ENCODE measurements at regions not wholly inside any gene's neighbourhood (a gene's known extent, or its start where the extent isn't known, plus 50 kb on each side); places are given as distances from the start of the nearest gene placed in this dataset.

GRCh38 chr10:114723991-114724715, 66.1 kb upstream of the ABLIM1 start:
- Histone ChIP-seq H3K9me3 (no peaks in the 10 kb centered on the region), H3K36me3 (replicated peaks in 1 of 2; ENCODE audit: insufficient read depth in 1 of 2, low read depth in 2 of 2) (no peaks in the 10 kb centered on the region), H3K4me3 (no peak overlapping the region), H3K27ac (no peak overlapping the region), H3K4me1 (peaks cover 48% of the 10 kb centered on the region), H3K27me3 (no peaks in the 10 kb centered on the region)
- intact Hi-C loops (cut with DNase I), result no loop called here
- ATAC-seq, result no peak
- TF ChIP-seq CTCF (IDR thresholded peaks at IDR 0.05) (no peak), POLR2A (IDR thresholded peaks at IDR 0.05) (no peak)
- 86 to 89% methylated on average over 3 of the region's 3 CpGs for WGBS, 2 donors
- DNase-seq, result no peak

GRCh38 chr10:114724716-114725106, 66.6 kb upstream of the ABLIM1 start:
- WGBS, 2 donors, result 85 to 91% methylated on average over 3 of the region's 3 CpGs
- no peak for TF ChIP-seq CTCF (IDR thresholded peaks at IDR 0.05)
- TF ChIP-seq POLR2A (IDR thresholded peaks at IDR 0.05), result no peak
- H3K27ac ChIP-seq, result no peak overlapping the region
- peaks cover 42% of the 10 kb centered on the region for H3K4me1 ChIP-seq
- no peak for DNase-seq
- H3K27me3 ChIP-seq, result no peaks in the 10 kb centered on the region
- ATAC-seq, result no peak
- H3K4me3 ChIP-seq, result no peak overlapping the region
- no peaks in the 10 kb centered on the region for H3K36me3 ChIP-seq (replicated peaks in 1 of 2; ENCODE audit: insufficient read depth in 1 of 2, low read depth in 2 of 2)
- no peaks in the 10 kb centered on the region for H3K9me3 ChIP-seq
- intact Hi-C loops (cut with DNase I), result no loop called here

GRCh38 chr10:114726820-114727271, 68.8 kb upstream of the ABLIM1 start:
- Histone ChIP-seq H3K4me1 (peaks cover 25% of the 10 kb centered on the region), H3K4me3 (no peak overlapping the region), H3K27ac (no peak overlapping the region), H3K9me3 (no peaks in the 10 kb centered on the region), H3K27me3 (no peaks in the 10 kb centered on the region), H3K36me3 (replicated peaks in 1 of 2; ENCODE audit: insufficient read depth in 1 of 2, low read depth in 2 of 2) (no peaks in the 10 kb centered on the region)
- DNase-seq, result no peak
- ATAC-seq, result peak; percentile 42
- intact Hi-C loops (cut with DNase I), result no loop called here
- TF ChIP-seq POLR2A (IDR thresholded peaks at IDR 0.05), result no peak
- TF ChIP-seq CTCF (IDR thresholded peaks at IDR 0.05), result no peak
- WGBS, 2 donors, result 50 to 52% methylated on average over 3 of the region's 3 CpGs

GRCh38 chr10:114728325-114728724, 70.2 kb upstream of the ABLIM1 start:
- no peaks in the 10 kb centered on the region for H3K27me3 ChIP-seq
- intact Hi-C loops (cut with DNase I), result no loop called here
- H3K27ac ChIP-seq, result no peak overlapping the region
- H3K4me1 ChIP-seq, result peaks cover 17% of the 10 kb centered on the region
- TF ChIP-seq POLR2A (IDR thresholded peaks at IDR 0.05) (no peak), CTCF (IDR thresholded peaks at IDR 0.05) (no peak)
- ATAC-seq (no peak), DNase-seq (no peak)
- H3K36me3 ChIP-seq (replicated peaks in 1 of 2; ENCODE audit: insufficient read depth in 1 of 2, low read depth in 2 of 2), result no peaks in the 10 kb centered on the region
- 93 to 97% methylated on average over 4 of the region's 4 CpGs for WGBS, 2 donors
- no peak overlapping the region for H3K4me3 ChIP-seq
- no peaks in the 10 kb centered on the region for H3K9me3 ChIP-seq

- intact Hi-C loops (cut with DNase I), result no loop called here
- Histone ChIP-seq H3K27me3 (no peaks in the 10 kb centered on the region), H3K36me3 (replicated peaks in 1 of 2; ENCODE audit: insufficient read depth in 1 of 2, low read depth in 2 of 2) (no peaks in the 10 kb centered on the region), H3K4me1 (peaks cover 12% of the 10 kb centered on the region), H3K4me3 (no peak overlapping the region), H3K27ac (no peak overlapping the region), H3K9me3 (no peaks in the 10 kb centered on the region)
- DNase-seq (no peak), ATAC-seq (no peak)
- TF ChIP-seq POLR2A (IDR thresholded peaks at IDR 0.05) (no peak), CTCF (IDR thresholded peaks at IDR 0.05) (no peak)
- WGBS, 2 donors, result 76 to 81% methylated on average over 3 of the region's 3 CpGs
Observed at GRCh38 chr10:114729103-114729659, 71.1 kb upstream of the ABLIM1 start.

Data from body of pancreas (tissue), 4 donors.